Activated CD8-positive, alpha-beta memory T cell treated with anti-CD3 and anti-CD28 coated beads, Interleukin-2, amount 10 ng/mL, durations not matched to agents 7 days and 5 days (primary cell): ENCODE measurements at regions not wholly inside any gene's neighbourhood (a gene's known extent, or its start where the extent isn't known, plus 50 kb on each side); places are given as distances from the start of the nearest gene placed in this dataset.

ENCODE experiments used
- ATAC-seq: fragments of 150-1000 bp; cut with Tn5 transposase; one replicate; pipeline ENCODE4 v1.10.0; 2021; ENCODE audit warnings: moderate library complexity
- CTCF ChIA-PET: fragments of 350-600 bp; sonication (Branson Sonifier 250); formaldehyde crosslinking; loops from one replicate; lab custom pipeline; 2021; ENCODE audit warnings: antibody characterized with exemption; lab: Charles Lee
- DNase-seq: peaks from one replicate; pipeline ENCODE4 v3.0.0-alpha.2; 2020
- H3K27ac Mint-ChIP-seq: one replicate; pipeline ENCODE4 v1.8.0; 2021; ENCODE audit warnings: mild to moderate bottlenecking, mixed read lengths
- H3K27me3 Mint-ChIP-seq: one replicate; pipeline ENCODE4 v1.8.0; 2021; ENCODE audit warnings: mixed read lengths
- H3K36me3 Mint-ChIP-seq: one replicate; pipeline ENCODE4 v1.8.0; 2021; ENCODE audit warnings: mild to moderate bottlenecking, mixed read lengths
- H3K4me1 Mint-ChIP-seq: one replicate; pipeline ENCODE4 v1.8.0; 2021; ENCODE audit warnings: mixed read lengths
- H3K4me3 Mint-ChIP-seq: one replicate; pipeline ENCODE4 v1.8.0; 2021; ENCODE audit warnings: mild to moderate bottlenecking, moderate library complexity, mixed read lengths
- H3K9me3 Mint-ChIP-seq: one replicate; pipeline ENCODE4 v1.8.0; 2022; ENCODE audit warnings: low read depth, mixed read lengths

DNA sequence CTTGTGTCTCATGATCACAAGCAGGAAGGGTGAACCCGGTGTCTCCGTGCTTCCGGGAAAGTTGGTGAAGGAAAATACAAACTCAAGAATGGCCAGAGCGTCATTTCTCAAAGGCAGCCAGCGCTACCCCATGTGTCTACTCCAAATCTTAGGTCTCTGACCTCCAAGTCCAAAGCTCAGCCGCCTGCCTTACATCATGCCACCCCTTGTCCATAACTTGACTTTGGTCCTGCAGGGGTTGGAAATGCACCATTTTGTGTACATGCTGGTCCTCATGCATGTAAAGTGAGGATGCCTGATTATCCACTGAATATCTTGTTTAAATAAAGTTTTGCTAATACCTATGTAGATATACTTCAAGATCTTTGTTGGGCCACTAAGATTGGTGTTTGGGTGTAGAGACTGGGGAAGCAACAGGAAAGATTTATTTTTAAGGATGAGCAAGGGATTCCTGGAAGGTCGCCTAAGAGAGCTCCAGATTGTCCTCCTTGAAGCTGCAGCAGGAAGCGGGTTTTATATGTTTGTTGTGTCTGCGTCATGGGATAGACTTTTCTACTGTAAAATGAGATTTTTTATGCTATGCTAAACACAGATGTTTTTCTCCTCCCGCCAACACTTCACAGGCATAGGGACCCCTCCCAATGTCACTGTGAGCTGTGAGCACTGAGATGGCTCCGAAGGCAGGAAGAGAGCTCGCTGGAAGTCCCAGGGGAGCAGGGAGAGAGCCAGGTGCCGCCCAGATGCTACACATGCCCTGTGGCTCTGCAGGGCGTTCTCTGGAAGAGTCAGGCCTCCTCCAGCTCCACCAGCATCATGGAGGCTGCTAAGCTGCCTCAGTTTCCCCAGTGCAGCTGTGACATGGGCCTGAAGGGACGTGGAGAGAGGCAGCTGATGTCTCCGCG is 176.2 kb upstream of the HDAC4 start:
- CTCF ChIA-PET, result interaction anchor here (1.6 kb wide), 1 partner anchor 11 kb away, joined by 3 read pairs; no protein-coding TSS in a partner anchor
- ATAC-seq (no peak), DNase-seq (no peak)
- H3K4me1 Mint-ChIP-seq, result no peaks in the 10 kb centered on the region
- H3K9me3 Mint-ChIP-seq, result no peaks in the 10 kb centered on the region
- no peak overlapping the region for H3K27ac Mint-ChIP-seq
- H3K36me3 Mint-ChIP-seq, result no peaks in the 10 kb centered on the region
- H3K4me3 Mint-ChIP-seq, result no peak overlapping the region
- H3K27me3 Mint-ChIP-seq, result peaks cover 5% of the 10 kb centered on the region

DNA sequence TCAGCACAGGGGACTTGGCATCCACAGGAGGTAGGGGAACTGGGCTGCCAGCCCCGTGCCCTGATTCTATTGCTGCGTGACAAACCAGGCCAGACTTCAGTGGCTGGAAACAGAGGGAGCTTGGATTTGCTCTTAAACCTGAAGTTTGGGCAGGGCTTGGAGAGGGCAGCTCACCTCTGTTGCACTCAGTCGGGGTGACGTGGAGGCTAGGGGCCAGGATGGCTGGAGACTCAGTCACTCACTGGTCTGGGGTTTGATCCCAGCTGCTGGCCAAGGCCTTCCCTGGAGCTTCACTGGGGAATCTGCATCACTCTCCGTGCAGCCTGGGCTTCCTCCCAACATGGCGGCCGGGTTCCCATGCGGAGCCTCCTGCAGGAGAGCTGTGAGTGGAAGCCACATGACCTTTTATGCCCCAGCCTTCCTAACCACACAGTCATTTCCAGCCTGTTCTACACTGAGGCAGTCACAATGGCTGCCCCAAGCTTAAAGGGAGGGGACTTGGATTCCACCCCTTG is 175.2 kb upstream of the HDAC4 start:
- CTCF ChIA-PET, result no interaction called here
- ATAC-seq, result no peak
- Mint-ChIP-seq H3K9me3 (no peaks in the 10 kb centered on the region), H3K4me3 (no peak overlapping the region), H3K4me1 (no peaks in the 10 kb centered on the region), H3K27ac (no peak overlapping the region), H3K36me3 (no peaks in the 10 kb centered on the region), H3K27me3 (peaks cover 5% of the 10 kb centered on the region)
- DNase-seq, result no peak

DNA sequence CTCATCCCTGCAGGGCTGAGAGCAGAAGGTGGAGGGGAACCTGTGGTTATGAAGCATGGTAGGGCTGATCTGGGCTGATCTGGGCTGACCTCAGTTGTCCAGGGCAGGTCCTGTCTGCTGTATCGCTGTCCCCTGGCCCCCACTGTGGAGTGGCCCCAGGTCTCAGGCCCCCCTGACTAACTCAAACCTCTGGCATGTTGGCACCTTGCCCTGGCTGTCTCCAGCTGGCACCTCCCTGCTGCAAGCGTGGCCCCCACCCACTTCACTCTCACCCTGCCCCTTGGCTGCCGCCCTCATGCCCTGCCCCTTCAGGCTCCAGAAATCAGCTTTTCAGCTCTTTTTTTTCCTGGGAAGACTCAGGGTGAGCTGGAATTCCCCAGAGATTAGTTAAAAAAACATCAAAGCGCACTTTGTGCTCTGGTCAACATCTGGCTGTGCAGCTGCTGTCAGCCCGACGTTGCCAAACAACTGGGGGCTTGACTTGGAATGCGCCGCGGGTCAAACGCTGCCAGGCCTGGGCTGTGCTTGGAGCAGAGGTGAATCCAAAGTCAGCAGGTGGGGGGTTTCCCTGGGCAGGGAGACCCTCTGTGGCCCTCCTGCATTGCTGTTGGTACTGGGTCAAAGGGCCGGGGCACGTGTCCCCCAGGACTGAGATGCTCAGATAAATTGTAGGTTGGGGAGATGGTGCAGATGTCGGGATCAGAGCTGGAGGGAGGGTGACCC is 173.8 kb upstream of the HDAC4 start:
- Mint-ChIP-seq H3K4me3 (no peak overlapping the region), H3K36me3 (no peaks in the 10 kb centered on the region), H3K9me3 (no peaks in the 10 kb centered on the region), H3K27me3 (peaks cover 8% of the 10 kb centered on the region), H3K27ac (no peak overlapping the region), H3K4me1 (no peaks in the 10 kb centered on the region)
- CTCF ChIA-PET, result no interaction called here
- DNase-seq, result no peak
- ATAC-seq, result no peak

DNA sequence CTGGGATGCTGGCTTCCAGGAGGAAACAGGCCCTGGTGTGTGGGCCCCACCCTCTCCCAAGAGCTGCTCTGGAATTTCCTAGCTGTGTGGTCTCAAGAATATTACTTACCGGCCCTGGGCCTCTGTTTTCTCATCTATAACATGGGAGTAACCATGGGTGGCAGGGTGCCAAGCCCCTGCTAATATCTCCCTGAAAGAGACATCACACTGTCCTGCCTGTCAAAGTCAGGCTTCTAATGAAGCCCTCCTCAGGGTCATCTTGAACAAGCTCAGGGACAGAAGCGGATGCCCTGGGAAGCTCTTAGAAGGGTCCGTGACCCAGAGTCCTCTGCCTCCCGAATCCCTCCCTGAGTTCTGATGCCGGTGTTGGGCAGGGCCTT is 173.2 kb upstream of the HDAC4 start:
- H3K27me3 Mint-ChIP-seq, result peaks cover 8% of the 10 kb centered on the region
- no peaks in the 10 kb centered on the region for H3K36me3 Mint-ChIP-seq
- CTCF ChIA-PET, result no interaction called here
- ATAC-seq (no peak), DNase-seq (no peak)
- H3K27ac Mint-ChIP-seq, result no peak overlapping the region
- H3K4me1 Mint-ChIP-seq, result no peaks in the 10 kb centered on the region
- no peak overlapping the region for H3K4me3 Mint-ChIP-seq
- no peaks in the 10 kb centered on the region for H3K9me3 Mint-ChIP-seq

DNA sequence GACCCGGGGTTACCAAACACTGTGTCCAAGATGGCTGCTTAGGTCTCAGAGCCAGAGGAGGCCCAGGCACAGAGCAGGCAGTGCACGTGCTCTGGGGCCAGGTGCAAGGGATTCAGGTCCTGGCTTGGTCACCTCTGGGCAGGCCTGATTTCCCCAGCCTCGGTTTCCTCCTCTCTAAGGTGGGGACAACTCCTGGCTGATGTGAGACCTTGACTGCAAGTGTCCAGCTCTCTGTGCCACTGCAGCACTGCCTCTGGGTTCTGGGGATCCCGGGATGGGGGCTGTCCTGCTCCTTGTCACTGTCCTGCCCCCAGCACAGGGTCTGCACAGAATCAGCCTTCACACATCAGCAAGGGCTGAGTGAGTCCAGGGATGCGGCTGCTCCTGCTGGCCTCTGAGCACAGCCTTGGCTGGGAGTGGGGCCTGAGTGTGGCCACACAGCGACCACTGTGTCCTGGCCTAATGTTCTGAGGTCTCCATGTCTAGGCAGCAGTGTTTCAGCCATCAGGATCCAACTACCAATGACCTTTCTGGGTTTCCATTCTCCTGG is 170.2 kb upstream of the HDAC4 start:
- Mint-ChIP-seq H3K27ac (no peak overlapping the region), H3K4me3 (no peak overlapping the region), H3K9me3 (no peaks in the 10 kb centered on the region), H3K4me1 (no peaks in the 10 kb centered on the region), H3K27me3 (peaks cover 12% of the 10 kb centered on the region), H3K36me3 (no peaks in the 10 kb centered on the region)
- ATAC-seq (no peak), DNase-seq (no peak)
- CTCF ChIA-PET, result no interaction called here

DNA sequence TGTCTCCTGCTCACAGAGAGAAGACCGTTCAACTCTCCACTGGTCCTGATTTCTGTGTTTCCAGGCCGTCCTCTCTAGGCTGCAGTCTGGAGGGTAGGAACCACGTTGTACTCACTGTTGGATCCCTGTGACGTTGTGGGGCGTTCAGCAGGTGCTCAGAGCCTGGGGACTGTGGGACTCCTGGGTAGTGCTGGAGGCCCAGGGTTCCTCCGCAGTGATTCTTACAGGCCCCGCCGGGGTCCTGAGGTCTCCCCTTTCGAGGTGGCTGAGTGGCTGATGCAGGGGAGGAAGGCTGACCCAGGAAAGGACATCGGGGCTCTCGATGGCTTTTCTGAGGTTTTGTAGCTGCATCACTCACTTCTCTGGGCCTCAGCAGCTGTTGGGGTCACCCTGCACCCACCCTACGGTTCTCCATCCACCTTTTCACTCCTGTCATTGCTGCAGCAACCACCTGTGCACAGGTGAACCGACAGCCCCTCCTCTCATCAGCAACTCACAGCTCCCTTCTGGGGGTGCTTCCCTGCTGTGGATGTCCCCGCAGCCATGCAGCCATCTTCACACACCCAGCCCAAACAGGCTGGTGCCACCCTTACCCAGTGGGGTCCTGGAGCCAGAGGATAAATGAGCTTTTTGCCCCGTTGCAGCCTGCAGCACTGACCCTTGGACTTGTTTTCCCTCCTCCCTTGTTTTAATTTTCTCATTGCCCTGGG is 169.6 kb upstream of the HDAC4 start:
- ATAC-seq, result no peak
- CTCF ChIA-PET, result no interaction called here
- no peaks in the 10 kb centered on the region for H3K9me3 Mint-ChIP-seq
- H3K4me3 Mint-ChIP-seq, result no peak overlapping the region
- no peaks in the 10 kb centered on the region for H3K36me3 Mint-ChIP-seq
- peaks cover 12% of the 10 kb centered on the region for H3K27me3 Mint-ChIP-seq
- DNase-seq, result no peak
- H3K4me1 Mint-ChIP-seq, result no peaks in the 10 kb centered on the region
- no peak overlapping the region for H3K27ac Mint-ChIP-seq

DNA sequence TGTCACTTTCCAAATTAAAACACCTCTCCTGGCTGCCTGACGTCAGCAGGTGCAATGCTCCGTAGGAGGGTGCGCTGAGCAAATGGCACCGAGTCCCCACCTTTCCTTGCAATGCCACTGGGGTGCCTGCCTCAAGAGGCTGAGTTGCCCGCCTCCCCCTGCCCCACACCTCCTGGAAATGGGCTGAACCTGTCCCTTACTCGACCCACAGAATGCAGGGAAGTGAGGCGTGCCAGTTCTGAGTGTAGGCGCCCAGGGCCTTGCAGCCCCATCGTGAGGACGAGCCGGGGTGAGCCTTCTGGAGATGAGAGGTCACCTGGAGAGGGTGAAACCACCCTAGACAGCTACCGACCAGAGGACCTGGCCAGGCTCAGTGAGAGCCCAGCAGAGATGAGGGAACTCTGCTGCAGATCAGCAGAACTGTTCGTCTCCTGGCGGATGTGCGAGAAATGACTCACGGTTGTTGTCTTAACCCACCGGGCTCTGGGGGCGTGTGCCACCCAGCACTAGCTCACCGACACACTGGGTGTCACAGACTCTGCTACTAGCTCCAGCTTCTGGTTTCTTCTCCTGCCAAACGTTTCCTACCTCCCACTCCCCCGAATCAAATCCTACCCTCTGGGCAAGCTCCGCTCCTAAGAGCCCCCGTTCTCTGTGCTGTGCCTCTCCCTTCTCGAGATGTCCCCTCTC is 168.7 kb upstream of the HDAC4 start:
- no peak overlapping the region for H3K4me3 Mint-ChIP-seq
- DNase-seq (no peak), ATAC-seq (peak; percentile 42)
- CTCF ChIA-PET, result no interaction called here
- H3K9me3 Mint-ChIP-seq, result no peaks in the 10 kb centered on the region
- H3K36me3 Mint-ChIP-seq, result no peaks in the 10 kb centered on the region
- no peak overlapping the region for H3K27ac Mint-ChIP-seq
- peaks cover 12% of the 10 kb centered on the region for H3K27me3 Mint-ChIP-seq
- H3K4me1 Mint-ChIP-seq, result no peaks in the 10 kb centered on the region

DNA sequence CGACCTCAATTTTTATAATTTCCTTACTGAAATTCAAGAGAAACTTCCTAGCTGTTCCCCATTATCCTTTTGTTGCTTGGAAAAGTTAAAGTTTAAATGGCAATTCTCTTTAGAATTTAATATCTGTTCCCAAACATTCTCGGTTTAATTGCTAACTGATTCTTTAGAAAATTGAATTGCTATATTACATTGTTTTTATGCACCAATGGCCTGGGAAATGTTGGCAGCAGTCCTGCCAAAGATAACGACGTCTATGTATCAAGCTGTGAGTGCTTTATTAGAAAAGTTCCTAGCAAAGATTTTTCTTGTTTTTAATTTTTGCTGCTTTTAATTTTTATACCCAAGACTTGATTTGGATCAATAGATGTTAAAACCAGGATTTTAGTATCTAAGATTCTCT is 167.8 kb upstream of the HDAC4 start:
- DNase-seq (no peak), ATAC-seq (no peak)
- CTCF ChIA-PET, result no interaction called here
- no peaks in the 10 kb centered on the region for H3K36me3 Mint-ChIP-seq
- H3K9me3 Mint-ChIP-seq, result no peaks in the 10 kb centered on the region
- H3K4me1 Mint-ChIP-seq, result no peaks in the 10 kb centered on the region
- peaks cover 12% of the 10 kb centered on the region for H3K27me3 Mint-ChIP-seq
- no peak overlapping the region for H3K4me3 Mint-ChIP-seq
- no peak overlapping the region for H3K27ac Mint-ChIP-seq

DNA sequence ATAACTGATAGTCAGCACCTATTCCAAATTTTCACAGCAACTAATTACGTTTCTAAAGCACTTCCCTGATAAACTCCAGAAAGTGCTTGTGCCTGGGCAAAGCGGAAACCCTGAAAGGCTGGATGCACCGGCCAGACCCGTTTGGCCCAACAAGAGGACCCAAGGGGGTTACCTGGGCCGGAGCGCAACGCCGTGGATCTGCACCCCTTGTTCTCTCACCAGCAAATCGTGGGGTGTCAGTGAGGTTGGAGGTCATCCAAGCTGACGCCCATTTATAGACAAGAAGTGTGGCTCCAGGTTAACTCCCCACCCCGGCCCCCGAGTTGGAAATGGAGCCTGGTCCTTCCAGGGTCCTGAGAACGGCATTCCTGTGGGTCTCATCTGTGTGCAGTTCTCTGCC is 167.0 kb upstream of the HDAC4 start:
- DNase-seq (no peak), ATAC-seq (no peak)
- Mint-ChIP-seq H3K27ac (no peak overlapping the region), H3K9me3 (no peaks in the 10 kb centered on the region), H3K36me3 (no peaks in the 10 kb centered on the region), H3K27me3 (peaks cover 12% of the 10 kb centered on the region), H3K4me1 (no peaks in the 10 kb centered on the region), H3K4me3 (no peak overlapping the region)
- CTCF ChIA-PET, result no interaction called here

DNA sequence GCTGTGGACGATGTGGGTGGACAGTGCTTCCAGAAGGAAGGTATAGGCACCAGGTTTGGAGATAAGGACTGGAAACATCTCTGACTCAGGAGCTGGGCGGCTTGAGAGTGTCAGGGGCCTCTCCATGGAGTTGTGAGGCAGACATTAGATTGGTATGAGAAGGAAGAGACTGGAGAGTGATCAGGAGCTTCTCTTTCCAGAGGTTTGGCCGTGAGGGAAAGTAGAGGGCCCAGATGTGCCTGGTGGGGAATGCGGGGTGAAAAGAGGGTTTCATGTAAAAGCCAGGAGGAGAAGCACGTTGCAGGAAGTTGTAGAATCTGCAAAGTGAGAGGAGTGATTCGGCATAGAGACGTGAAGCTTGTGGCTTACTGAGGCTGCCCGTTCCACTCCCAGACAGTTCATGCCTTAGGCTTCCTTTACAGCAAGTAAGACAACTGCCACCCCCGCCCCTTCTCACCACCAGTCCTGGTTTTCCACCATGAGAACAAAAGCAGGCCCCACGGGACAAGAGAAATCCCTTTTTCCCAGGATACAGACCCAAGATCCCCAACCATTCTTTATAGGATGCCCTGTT is 166.3 kb upstream of the HDAC4 start:
- DNase-seq (no peak), ATAC-seq (no peak)
- no peaks in the 10 kb centered on the region for H3K36me3 Mint-ChIP-seq
- H3K27me3 Mint-ChIP-seq, result peaks cover 7% of the 10 kb centered on the region
- no peaks in the 10 kb centered on the region for H3K4me1 Mint-ChIP-seq
- H3K4me3 Mint-ChIP-seq, result no peak overlapping the region
- CTCF ChIA-PET, result interaction anchor here (1.3 kb wide), 1 partner anchor 10 kb away, joined by 4 read pairs; no protein-coding TSS in a partner anchor
- no peak overlapping the region for H3K27ac Mint-ChIP-seq
- no peaks in the 10 kb centered on the region for H3K9me3 Mint-ChIP-seq

DNA sequence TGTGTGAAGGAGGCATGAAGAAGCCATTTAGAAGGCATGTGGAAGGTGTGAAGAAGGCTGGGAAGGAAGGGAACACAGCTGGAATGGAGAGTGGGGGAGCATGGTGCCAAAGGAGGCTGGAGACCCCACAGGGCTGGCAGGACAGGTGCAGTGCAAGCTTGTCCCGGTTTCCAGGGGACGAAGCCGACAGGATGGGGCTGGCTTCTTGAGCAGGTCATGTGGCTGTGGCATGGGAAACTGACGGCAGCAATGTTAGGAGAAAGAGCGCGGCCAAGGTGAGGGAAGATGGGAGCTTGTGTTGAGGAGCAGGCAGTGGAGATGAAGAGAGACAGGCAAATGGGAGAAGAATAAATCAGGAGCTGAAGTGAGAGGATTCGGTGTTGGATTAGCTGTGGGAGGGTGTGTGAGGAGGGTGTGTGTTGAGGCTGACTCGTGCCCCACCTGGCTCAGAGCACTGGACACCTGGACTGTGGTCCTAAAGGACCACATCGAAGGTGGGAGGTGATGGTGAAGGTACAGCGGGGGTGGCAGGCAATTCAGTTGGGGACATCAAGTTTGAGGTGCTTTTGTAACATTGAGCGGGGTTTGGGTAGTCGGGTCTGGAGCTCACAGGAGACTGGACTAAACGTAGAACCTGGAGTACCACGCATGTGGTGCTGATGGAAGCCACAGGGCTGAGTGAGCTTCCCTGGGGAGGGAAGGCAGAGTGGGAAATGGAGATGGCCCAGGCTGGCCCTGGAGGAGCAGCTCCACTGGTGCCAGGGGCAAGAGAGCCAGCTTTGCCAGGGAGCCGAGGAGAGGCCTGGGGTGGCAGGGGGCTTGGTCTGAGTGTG is 165.6 kb upstream of the HDAC4 start:
- H3K4me1 Mint-ChIP-seq, result no peaks in the 10 kb centered on the region
- H3K36me3 Mint-ChIP-seq, result no peaks in the 10 kb centered on the region
- H3K27me3 Mint-ChIP-seq, result peaks cover 7% of the 10 kb centered on the region
- no peak for ATAC-seq
- no peak overlapping the region for H3K27ac Mint-ChIP-seq
- no peak overlapping the region for H3K4me3 Mint-ChIP-seq
- H3K9me3 Mint-ChIP-seq, result no peaks in the 10 kb centered on the region
- CTCF ChIA-PET, result interaction anchor here (1.3 kb wide), 1 partner anchor 10 kb away, joined by 4 read pairs; no protein-coding TSS in a partner anchor
- no peak for DNase-seq

DNA sequence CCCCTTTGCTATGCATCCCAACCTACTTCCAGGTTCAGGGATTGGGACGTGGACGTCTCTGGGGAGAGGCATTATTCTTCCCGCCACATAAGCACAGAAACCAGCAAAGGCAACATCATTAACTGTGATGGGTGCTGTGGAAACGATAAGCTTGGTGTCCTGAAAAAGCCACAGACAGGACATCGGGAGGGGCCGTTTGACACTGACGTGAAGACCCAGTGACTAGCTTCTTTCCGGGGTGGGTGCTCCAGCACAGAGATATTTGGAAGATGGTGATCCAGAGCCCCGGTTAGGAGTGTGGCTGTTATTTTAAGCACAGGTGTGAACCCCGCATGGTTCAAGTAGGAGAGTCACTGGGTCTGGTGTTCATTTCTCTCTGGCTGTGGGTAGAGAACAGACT is 163.8 kb upstream of the HDAC4 start:
- Mint-ChIP-seq H3K27ac (no peak overlapping the region), H3K36me3 (no peaks in the 10 kb centered on the region), H3K27me3 (peaks cover 9% of the 10 kb centered on the region), H3K4me1 (no peaks in the 10 kb centered on the region), H3K4me3 (no peak overlapping the region), H3K9me3 (no peaks in the 10 kb centered on the region)
- CTCF ChIA-PET, result no interaction called here
- ATAC-seq, result no peak
- DNase-seq, result no peak
